ENCODE measurements at regions not wholly inside any gene's neighbourhood (a gene's known extent, or its start where the extent isn't known, plus 50 kb on each side); places are given as distances from the start of the nearest gene placed in this dataset.

DNA sequence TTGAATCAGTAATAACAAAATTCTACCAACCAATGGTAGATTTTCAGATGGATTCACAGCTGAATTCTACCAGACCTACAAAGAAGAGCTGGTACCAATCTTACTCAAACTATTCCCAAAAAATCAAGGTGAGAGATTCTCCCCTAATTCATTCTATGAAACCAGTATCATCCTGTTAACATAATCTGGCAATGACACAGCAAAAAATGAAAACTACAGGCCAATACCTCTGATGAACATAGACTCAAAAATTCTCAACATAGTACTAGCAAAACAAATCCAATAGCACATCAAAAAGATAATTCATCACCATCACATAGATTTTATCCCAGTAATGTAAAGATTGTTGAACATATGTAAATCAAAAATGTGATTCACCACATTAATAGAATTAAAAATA, 234.4 kb upstream of the KIF2B start:
- Histone ChIP-seq H3K9me3 (ENCODE audit: control insufficient read depth, insufficient read depth, low read depth, low read length) (no peaks in the 10 kb centered on the region), H3K4me3 (ENCODE audit: low read depth, low read length) (no peak overlapping the region), H3K36me3 (ENCODE audit: control insufficient read depth in 2 of 2, insufficient read depth in 1 of 2, low read length in 2 of 2) (no peaks in the 10 kb centered on the region), H3K27ac (ENCODE audit: extremely low read depth, low read depth, low read length) (no peak overlapping the region), H3K4me1 (ENCODE audit: control insufficient read depth, insufficient read depth, low read length) (no peaks in the 10 kb centered on the region)
- ChIA-PET POLR2A (no interaction called here), CTCF (no interaction called here)
- TF ChIP-seq ZNF175 (tag by site-specific recombination; IDR thresholded peaks at IDR 0.05), result no peak
- TF ChIP-seq ZNF558 (tag by site-specific recombination; IDR thresholded peaks at IDR 0.05), result no peak
- TF ChIP-seq, protein P1, sequence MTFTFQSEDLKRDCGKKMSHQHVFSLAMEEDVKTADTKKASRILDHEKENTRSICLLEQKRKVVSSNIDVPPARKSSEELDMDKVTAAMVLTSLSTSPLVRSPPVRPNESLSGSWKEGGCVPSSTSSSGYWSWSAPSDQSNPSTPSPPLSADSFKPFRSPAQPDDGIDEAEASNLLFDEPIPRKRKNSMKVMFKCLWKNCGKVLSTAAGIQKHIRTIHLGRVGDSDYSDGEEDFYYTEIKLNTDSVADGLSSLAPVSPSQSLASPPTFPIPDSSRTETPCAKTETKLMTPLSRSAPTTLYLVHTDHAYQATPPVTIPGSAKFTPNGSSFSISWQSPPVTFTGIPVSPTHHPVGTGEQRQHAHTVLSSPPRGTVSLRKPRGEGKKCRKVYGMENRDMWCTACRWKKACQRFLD (tag by site-specific recombination; IDR thresholded peaks at IDR 0.05), result no peak
- TF ChIP-seq, protein P2, sequence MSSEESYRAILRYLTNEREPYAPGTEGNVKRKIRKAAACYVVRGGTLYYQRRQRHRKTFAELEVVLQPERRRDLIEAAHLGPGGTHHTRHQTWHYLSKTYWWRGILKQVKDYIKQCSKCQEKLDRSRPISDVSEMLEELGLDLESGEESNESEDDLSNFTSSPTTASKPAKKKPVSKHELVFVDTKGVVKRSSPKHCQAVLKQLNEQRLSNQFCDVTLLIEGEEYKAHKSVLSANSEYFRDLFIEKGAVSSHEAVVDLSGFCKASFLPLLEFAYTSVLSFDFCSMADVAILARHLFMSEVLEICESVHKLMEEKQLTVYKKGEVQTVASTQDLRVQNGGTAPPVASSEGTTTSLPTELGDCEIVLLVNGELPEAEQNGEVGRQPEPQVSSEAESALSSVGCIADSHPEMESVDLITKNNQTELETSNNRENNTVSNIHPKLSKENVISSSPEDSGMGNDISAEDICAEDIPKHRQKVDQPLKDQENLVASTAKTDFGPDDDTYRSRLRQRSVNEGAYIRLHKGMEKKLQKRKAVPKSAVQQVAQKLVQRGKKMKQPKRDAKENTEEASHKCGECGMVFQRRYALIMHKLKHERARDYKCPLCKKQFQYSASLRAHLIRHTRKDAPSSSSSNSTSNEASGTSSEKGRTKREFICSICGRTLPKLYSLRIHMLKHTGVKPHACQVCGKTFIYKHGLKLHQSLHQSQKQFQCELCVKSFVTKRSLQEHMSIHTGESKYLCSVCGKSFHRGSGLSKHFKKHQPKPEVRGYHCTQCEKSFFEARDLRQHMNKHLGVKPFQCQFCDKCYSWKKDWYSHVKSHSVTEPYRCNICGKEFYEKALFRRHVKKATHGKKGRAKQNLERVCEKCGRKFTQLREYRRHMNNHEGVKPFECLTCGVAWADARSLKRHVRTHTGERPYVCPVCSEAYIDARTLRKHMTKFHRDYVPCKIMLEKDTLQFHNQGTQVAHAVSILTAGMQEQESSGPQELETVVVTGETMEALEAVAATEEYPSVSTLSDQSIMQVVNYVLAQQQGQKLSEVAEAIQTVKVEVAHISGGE (tag by site-specific recombination; conservative IDR thresholded peaks at IDR 0.05; ENCODE audit: low read depth), result no peak
- TF ChIP-seq, protein P3, sequence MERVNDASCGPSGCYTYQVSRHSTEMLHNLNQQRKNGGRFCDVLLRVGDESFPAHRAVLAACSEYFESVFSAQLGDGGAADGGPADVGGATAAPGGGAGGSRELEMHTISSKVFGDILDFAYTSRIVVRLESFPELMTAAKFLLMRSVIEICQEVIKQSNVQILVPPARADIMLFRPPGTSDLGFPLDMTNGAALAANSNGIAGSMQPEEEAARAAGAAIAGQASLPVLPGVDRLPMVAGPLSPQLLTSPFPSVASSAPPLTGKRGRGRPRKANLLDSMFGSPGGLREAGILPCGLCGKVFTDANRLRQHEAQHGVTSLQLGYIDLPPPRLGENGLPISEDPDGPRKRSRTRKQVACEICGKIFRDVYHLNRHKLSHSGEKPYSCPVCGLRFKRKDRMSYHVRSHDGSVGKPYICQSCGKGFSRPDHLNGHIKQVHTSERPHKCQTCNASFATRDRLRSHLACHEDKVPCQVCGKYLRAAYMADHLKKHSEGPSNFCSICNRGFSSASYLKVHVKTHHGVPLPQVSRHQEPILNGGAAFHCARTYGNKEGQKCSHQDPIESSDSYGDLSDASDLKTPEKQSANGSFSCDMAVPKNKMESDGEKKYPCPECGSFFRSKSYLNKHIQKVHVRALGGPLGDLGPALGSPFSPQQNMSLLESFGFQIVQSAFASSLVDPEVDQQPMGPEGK (tag by site-specific recombination; IDR thresholded peaks at IDR 0.05), result no peak
- no peak for TF ChIP-seq ZNF629 (tag by site-specific recombination; IDR thresholded peaks at IDR 0.05)
- no peak for TF ChIP-seq KLF9 (tag by site-specific recombination; IDR thresholded peaks at IDR 0.05; ENCODE audit: low read depth)
- no peak for TF ChIP-seq ZNF624 (tag by site-specific recombination; IDR thresholded peaks at IDR 0.05)
- TF ChIP-seq, protein P4, sequence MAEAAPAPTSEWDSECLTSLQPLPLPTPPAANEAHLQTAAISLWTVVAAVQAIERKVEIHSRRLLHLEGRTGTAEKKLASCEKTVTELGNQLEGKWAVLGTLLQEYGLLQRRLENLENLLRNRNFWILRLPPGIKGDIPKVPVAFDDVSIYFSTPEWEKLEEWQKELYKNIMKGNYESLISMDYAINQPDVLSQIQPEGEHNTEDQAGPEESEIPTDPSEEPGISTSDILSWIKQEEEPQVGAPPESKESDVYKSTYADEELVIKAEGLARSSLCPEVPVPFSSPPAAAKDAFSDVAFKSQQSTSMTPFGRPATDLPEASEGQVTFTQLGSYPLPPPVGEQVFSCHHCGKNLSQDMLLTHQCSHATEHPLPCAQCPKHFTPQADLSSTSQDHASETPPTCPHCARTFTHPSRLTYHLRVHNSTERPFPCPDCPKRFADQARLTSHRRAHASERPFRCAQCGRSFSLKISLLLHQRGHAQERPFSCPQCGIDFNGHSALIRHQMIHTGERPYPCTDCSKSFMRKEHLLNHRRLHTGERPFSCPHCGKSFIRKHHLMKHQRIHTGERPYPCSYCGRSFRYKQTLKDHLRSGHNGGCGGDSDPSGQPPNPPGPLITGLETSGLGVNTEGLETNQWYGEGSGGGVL (tag by site-specific recombination; IDR thresholded peaks at IDR 0.05), result no peak
- TF ChIP-seq ZNF24 (tag by site-specific recombination; IDR thresholded peaks at IDR 0.05), result no peak
- no peak for TF ChIP-seq ZNF600 (tag by site-specific recombination; IDR thresholded peaks at IDR 0.05)
- no peak for TF ChIP-seq SETDB1 (IDR thresholded peaks at IDR 0.05; ENCODE audit: insufficient read length, low read length)
- no peak for TF ChIP-seq ZBTB17 (tag by site-specific recombination; IDR thresholded peaks at IDR 0.05)
- TF ChIP-seq ZFP69B (tag by site-specific recombination; IDR thresholded peaks at IDR 0.05), result no peak
- TF ChIP-seq ZNF658 (tag by site-specific recombination; IDR thresholded peaks at IDR 0.05), result no peak
- TF ChIP-seq, protein P5, sequence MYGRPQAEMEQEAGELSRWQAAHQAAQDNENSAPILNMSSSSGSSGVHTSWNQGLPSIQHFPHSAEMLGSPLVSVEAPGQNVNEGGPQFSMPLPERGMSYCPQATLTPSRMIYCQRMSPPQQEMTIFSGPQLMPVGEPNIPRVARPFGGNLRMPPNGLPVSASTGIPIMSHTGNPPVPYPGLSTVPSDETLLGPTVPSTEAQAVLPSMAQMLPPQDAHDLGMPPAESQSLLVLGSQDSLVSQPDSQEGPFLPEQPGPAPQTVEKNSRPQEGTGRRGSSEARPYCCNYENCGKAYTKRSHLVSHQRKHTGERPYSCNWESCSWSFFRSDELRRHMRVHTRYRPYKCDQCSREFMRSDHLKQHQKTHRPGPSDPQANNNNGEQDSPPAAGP (tag by site-specific recombination; IDR thresholded peaks at IDR 0.05), result no peak
- no peak for TF ChIP-seq ZNF10 (tag by site-specific recombination; IDR thresholded peaks at IDR 0.05)

DNA sequence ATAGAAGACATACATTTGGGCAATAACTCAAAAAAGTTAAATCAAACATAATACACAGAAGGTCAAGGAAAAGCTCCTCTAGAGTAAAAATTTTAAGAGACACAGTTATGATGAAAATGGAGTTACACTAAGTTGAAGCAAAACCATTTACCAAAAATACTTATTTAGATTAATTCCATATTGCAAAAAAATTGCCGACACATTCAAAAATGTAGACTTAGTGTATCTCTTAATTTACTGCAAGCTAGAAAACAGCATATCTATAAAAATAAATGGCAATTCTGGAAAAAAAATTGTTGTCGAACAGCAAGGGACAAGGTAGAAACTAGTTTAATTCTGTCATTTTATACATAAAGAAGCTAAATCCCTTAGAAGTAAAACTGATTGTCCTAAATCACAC, 248.7 kb upstream of the KIF2B start:
- ChIA-PET CTCF (no interaction called here), POLR2A (no interaction called here)

More for the DNA sequence above, 248.7 kb upstream of the KIF2B start:
- Histone ChIP-seq H3K9me3 (ENCODE audit: control insufficient read depth, insufficient read depth, low read depth, low read length) (no peaks in the 10 kb centered on the region), H3K4me1 (ENCODE audit: control insufficient read depth, insufficient read depth, low read length) (no peaks in the 10 kb centered on the region), H3K27ac (ENCODE audit: extremely low read depth, low read depth, low read length) (no peak overlapping the region), H3K4me3 (ENCODE audit: low read depth, low read length) (no peak overlapping the region), H3K36me3 (ENCODE audit: control insufficient read depth in 2 of 2, insufficient read depth in 1 of 2, low read length in 2 of 2) (no peaks in the 10 kb centered on the region)
- TF ChIP-seq SP2 (tag by site-specific recombination; IDR thresholded peaks at IDR 0.05) (no peak), KLF1 (tag by site-specific recombination; IDR thresholded peaks at IDR 0.05) (no peak), ZEB2 (tag by site-specific recombination; IDR thresholded peaks at IDR 0.05) (no peak), ZNF501 (tag by site-specific recombination; IDR thresholded peaks at IDR 0.05) (no peak), ZNF311 (tag by site-specific recombination; IDR thresholded peaks at IDR 0.05; ENCODE audit: borderline replicate concordance) (no peak)
- TF ChIP-seq, protein P6, sequence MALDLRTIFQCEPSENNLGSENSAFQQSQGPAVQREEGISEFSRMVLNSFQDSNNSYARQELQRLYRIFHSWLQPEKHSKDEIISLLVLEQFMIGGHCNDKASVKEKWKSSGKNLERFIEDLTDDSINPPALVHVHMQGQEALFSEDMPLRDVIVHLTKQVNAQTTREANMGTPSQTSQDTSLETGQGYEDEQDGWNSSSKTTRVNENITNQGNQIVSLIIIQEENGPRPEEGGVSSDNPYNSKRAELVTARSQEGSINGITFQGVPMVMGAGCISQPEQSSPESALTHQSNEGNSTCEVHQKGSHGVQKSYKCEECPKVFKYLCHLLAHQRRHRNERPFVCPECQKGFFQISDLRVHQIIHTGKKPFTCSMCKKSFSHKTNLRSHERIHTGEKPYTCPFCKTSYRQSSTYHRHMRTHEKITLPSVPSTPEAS (tag by site-specific recombination; IDR thresholded peaks at IDR 0.05), result no peak
